ENCODE measurements at regions not wholly inside any gene's neighbourhood (a gene's known extent, or its start where the extent isn't known, plus 50 kb on each side); places are given as distances from the start of the nearest gene placed in this dataset.

DNA sequence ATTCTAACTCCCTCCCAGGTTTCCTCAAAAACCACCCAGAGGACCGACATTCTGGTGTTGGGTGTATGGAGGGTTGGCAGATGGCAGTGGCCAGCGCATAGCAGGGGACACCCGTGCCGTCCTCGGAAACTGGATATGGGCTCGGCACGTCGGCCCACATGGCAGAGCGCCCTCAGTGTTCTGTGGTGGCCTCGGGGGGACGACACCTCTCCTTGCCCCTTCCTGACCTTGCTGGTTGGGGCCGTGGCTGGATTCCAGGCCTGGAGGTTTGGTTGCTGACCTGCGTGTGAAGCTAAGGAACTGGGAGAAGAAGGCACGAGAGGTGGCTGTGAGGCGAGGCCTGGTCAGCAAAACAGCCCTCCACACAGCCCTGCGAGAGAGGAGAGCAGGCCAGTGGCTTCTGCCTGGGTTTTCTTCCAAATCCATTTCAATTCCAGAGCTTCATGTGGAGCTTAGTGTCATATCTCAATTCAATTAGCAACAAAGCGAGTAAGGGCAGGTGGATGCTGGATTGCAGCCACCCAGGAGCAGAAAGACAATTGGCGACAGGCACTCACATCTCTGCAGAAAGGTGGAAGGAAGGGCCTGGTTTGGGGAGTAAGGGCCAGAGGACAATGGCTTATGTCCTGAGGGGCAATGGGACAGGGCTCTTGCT, 478.4 kb downstream of the BRD1 start:
- TF ChIP-seq EP300 (IDR thresholded peaks at IDR 0.05): no peak
- no peak for TF ChIP-seq POLR2A (IDR thresholded peaks at IDR 0.05)
